DMS53 (cell line): ENCODE measurements at regions not wholly inside any gene's neighbourhood (a gene's known extent, or its start where the extent isn't known, plus 50 kb on each side); places are given as distances from the start of the nearest gene placed in this dataset.

Experiments
- DNase-seq: peaks from one replicate; lab custom pipeline; 2025; lab: John Stamatoyannopoulos, UW

- DNase-seq, result peak; percentile 6
Observed at GRCh38 chr4:129350834-129351721, 255.1 kb downstream of the C4orf33 start.

GRCh38 chr4:129352480-129352879 lies 256.5 kb downstream of the C4orf33 start:
- DNase-seq, result no peak

GRCh38 chr4:129353490-129353889 lies 257.5 kb downstream of the C4orf33 start:
- no peak for DNase-seq

GRCh38 chr4:129355031-129355430 lies 259.1 kb downstream of the C4orf33 start:
- DNase-seq, result no peak

GRCh38 chr4:129355516-129355915 lies 259.6 kb downstream of the C4orf33 start:
- DNase-seq, result no peak

- peak; percentile 24 for DNase-seq
Observed at GRCh38 chr4:129358571-129358970, 262.6 kb downstream of the C4orf33 start.

GRCh38 chr4:129359461-129359860 lies 263.5 kb downstream of the C4orf33 start:
- DNase-seq, result no peak

- DNase-seq, result peak; percentile 77
Observed at GRCh38 chr4:129362691-129363274, 266.8 kb downstream of the C4orf33 start.

- no peak for DNase-seq
Observed at GRCh38 chr4:129364747-129365452, 268.9 kb downstream of the C4orf33 start.

- DNase-seq, result no peak
Observed at GRCh38 chr4:129369361-129370010, 273.5 kb downstream of the C4orf33 start.

- no peak for DNase-seq
Observed at GRCh38 chr4:129371065-129371464, 275.1 kb downstream of the C4orf33 start.

GRCh38 chr4:129371926-129372325 lies 276.0 kb downstream of the C4orf33 start:
- DNase-seq, result no peak

GRCh38 chr4:129377131-129377845 lies 281.3 kb downstream of the C4orf33 start:
- no peak for DNase-seq

GRCh38 chr4:129378364-129378763 lies 282.4 kb downstream of the C4orf33 start:
- no peak for DNase-seq

- DNase-seq, result no peak
Observed at GRCh38 chr4:129379429-129379828, 283.5 kb downstream of the C4orf33 start.

GRCh38 chr4:129384974-129385373 lies 289.0 kb downstream of the C4orf33 start:
- DNase-seq, result no peak

GRCh38 chr4:129387666-129388065 lies 291.7 kb downstream of the C4orf33 start:
- DNase-seq, result no peak

GRCh38 chr4:129393976-129394375 lies 298.0 kb downstream of the C4orf33 start:
- DNase-seq, result no peak

GRCh38 chr4:129394635-129395034 lies 298.7 kb downstream of the C4orf33 start:
- DNase-seq, result peak; percentile 29

GRCh38 chr4:129403848-129404247 lies 307.9 kb downstream of the C4orf33 start:
- DNase-seq, result no peak

GRCh38 chr4:129410115-129410514 lies 314.2 kb downstream of the C4orf33 start:
- no peak for DNase-seq

- no peak for DNase-seq
Observed at GRCh38 chr4:129415004-129415403, 319.1 kb downstream of the C4orf33 start.
